Vagina (tissue), 2 donors: ENCODE measurements at regions not wholly inside any gene's neighbourhood (a gene's known extent, or its start where the extent isn't known, plus 50 kb on each side); places are given as distances from the start of the nearest gene placed in this dataset.

Experiments
- POLR2A ChIP-seq, 2 donors: fragments of 450-650 bp; IDR thresholded peaks; one replicate each; pipeline ENCODE4 v1.6.1; 2017; ENCODE audit warnings: antibody characterized with exemption in 2 of 2, mild to moderate bottlenecking in 2 of 2, moderate library complexity in 2 of 2
- TF ChIP-seq, protein P1 (sequence below), 3 experiments: fragments of 450-650 bp in 2 of 3; fragments of 200-600 bp in 1 of 3; sonication (generic) in 1 of 3; IDR thresholded peaks; one replicate each; pipeline ENCODE4 v1.5.1; 2017 to 2019; ENCODE audit warnings: antibody characterized with exemption in 3 of 3, mild to moderate bottlenecking in 2 of 3, moderate library complexity in 2 of 3

DNA sequence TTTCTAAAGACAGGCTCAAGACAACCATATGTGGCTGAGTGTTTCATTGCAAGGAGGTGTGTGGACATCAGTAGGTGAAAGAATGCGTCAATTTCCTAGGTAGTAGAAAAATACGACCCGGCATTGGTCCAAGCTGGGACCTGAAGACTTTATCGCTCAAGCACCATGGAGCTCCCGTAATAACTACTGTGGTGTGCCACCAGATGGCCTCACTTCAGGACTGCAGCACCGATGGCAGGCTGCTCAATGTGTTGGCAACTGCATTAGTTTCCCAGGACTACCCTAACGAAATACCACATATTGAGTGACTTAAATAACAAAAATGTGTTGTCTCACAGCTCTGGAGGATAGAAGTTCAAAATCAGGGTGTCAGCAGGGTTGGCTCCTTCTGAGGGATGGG lies 72.4 kb upstream of the FAT3 start:
- TF ChIP-seq POLR2A (IDR thresholded peaks at IDR 0.05) = no peak
- TF ChIP-seq, protein P1, sequence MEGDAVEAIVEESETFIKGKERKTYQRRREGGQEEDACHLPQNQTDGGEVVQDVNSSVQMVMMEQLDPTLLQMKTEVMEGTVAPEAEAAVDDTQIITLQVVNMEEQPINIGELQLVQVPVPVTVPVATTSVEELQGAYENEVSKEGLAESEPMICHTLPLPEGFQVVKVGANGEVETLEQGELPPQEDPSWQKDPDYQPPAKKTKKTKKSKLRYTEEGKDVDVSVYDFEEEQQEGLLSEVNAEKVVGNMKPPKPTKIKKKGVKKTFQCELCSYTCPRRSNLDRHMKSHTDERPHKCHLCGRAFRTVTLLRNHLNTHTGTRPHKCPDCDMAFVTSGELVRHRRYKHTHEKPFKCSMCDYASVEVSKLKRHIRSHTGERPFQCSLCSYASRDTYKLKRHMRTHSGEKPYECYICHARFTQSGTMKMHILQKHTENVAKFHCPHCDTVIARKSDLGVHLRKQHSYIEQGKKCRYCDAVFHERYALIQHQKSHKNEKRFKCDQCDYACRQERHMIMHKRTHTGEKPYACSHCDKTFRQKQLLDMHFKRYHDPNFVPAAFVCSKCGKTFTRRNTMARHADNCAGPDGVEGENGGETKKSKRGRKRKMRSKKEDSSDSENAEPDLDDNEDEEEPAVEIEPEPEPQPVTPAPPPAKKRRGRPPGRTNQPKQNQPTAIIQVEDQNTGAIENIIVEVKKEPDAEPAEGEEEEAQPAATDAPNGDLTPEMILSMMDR (IDR thresholded peaks at IDR 0.05) = no peak
